ENCODE measurements at regions not wholly inside any gene's neighbourhood (a gene's known extent, or its start where the extent isn't known, plus 50 kb on each side); places are given as distances from the start of the nearest gene placed in this dataset.
"Not testable (repeated sequence)": the region's sequence is repeated elsewhere in the genome, so short reads cannot be mapped to it uniquely, and the experiment has no call there.

DNA sequence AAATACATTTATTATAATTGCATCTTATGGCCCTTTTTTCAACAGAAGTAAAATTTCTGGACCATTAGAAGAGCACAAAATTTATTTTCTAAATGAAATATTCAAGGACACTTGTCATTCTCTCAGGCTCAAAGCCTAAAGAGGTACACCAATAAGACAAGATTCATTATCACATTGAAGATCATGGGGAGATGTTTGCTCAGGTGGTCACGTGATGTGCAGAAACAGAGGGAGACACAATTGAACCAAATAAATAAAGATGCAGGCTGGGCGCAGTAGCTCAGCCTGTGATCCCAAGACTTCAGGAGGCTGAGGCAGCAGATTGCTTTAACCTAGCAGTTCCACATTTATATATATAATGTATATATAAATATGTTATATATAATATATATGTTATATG is 53.2 kb upstream of the TMEM254 start:
- H2BK120ac ChIP-seq (ENCODE audit: low read depth, low read length), result no peak overlapping the region
- no peak overlapping the region for H3K9ac ChIP-seq (ENCODE audit: low read depth, low read length, poor library complexity)
- no peak overlapping the region for H3K4me2 ChIP-seq (ENCODE audit: insufficient read depth, low read length, poor library complexity, severe bottlenecking)
- WGBS, 2 donors (ENCODE audit: extremely low coverage in 2 of 2, insufficient read length in 2 of 2, insufficient replicate concordance in 1 of 2), result no CpG with 5 or more reads among the region's 2 CpGs
- H4K91ac ChIP-seq (ENCODE audit: low read depth, low read length, poor library complexity), result no peak overlapping the region
- no peak overlapping the region for H2AFZ ChIP-seq (ENCODE audit: low read length)
- no peak overlapping the region for H2AK5ac ChIP-seq (ENCODE audit: low read depth, low read length)
- no peak overlapping the region for H3K14ac ChIP-seq (ENCODE audit: low read length)
- no peak overlapping the region for H3K18ac ChIP-seq (ENCODE audit: low read length)
- no peak overlapping the region for H4K8ac ChIP-seq (ENCODE audit: low read depth, low read length)
- H3K27ac ChIP-seq (replicated peaks; ENCODE audit: low read length), result no peak overlapping the region
- H2BK5ac ChIP-seq (ENCODE audit: low read length), result no peak overlapping the region
- H3K4ac ChIP-seq (ENCODE audit: low read length), result no peak overlapping the region
- H2BK15ac ChIP-seq (ENCODE audit: low read length), result no peak overlapping the region
- H2BK12ac ChIP-seq (ENCODE audit: low read length), result no peak overlapping the region
- no peaks in the 10 kb centered on the region for H3K79me1 ChIP-seq (ENCODE audit: low read depth, low read length)
- no peaks in the 10 kb centered on the region for H3K4me1 ChIP-seq (ENCODE audit: control insufficient read depth in 2 of 2, insufficient read depth in 1 of 2, low read depth in 1 of 2, low read length in 2 of 2)
- no peak for DNase-seq (ENCODE audit: low spot score)
- no peaks in the 10 kb centered on the region for H3K36me3 ChIP-seq (replicated peaks in 1 of 2; ENCODE audit: control insufficient read depth in 2 of 2, insufficient read depth in 2 of 2, low read length in 2 of 2)
- H3K4me3 ChIP-seq (ENCODE audit: low read length in 2 of 2), result no peak overlapping the region
- H3K9me3 ChIP-seq (replicated peaks in 1 of 2; ENCODE audit: control insufficient read depth in 2 of 2, insufficient read depth in 1 of 2, low read depth in 1 of 2, low read length in 2 of 2), result no peaks in the 10 kb centered on the region
- no peak overlapping the region for H3K23ac ChIP-seq (ENCODE audit: low read depth, low read length, poor library complexity)
- H3K27me3 ChIP-seq (ENCODE audit: control insufficient read depth in 3 of 3, insufficient read depth in 3 of 3, low read depth in 1 of 3, low read length in 3 of 3), result no peaks in the 10 kb centered on the region

GRCh38 chr10:80022408-80023001 is 56.0 kb upstream of the TMEM254 start:
- not testable (repeated sequence) for H3K9me3 ChIP-seq (replicated peaks in 1 of 2; ENCODE audit: control insufficient read depth in 2 of 2, insufficient read depth in 1 of 2, low read depth in 1 of 2, low read length in 2 of 2); H3K27me3 ChIP-seq (ENCODE audit: control insufficient read depth in 3 of 3, insufficient read depth in 3 of 3, low read depth in 1 of 3, low read length in 3 of 3); H3K36me3 ChIP-seq (replicated peaks in 1 of 2; ENCODE audit: control insufficient read depth in 2 of 2, insufficient read depth in 2 of 2, low read length in 2 of 2); H3K23ac ChIP-seq (ENCODE audit: low read depth, low read length, poor library complexity); H2BK15ac ChIP-seq (ENCODE audit: low read length); H2BK120ac ChIP-seq (ENCODE audit: low read depth, low read length); H2BK5ac ChIP-seq (ENCODE audit: low read length); H3K27ac ChIP-seq (replicated peaks; ENCODE audit: low read length); H3K4me2 ChIP-seq (ENCODE audit: insufficient read depth, low read length, poor library complexity, severe bottlenecking); DNase-seq (ENCODE audit: low spot score); H3K18ac ChIP-seq (ENCODE audit: low read length); H3K4me1 ChIP-seq (ENCODE audit: control insufficient read depth in 2 of 2, insufficient read depth in 1 of 2, low read depth in 1 of 2, low read length in 2 of 2); H4K8ac ChIP-seq (ENCODE audit: low read depth, low read length); H3K79me1 ChIP-seq (ENCODE audit: low read depth, low read length); H4K91ac ChIP-seq (ENCODE audit: low read depth, low read length, poor library complexity); H2AFZ ChIP-seq (ENCODE audit: low read length); H3K4ac ChIP-seq (ENCODE audit: low read length); H3K4me3 ChIP-seq (ENCODE audit: low read length in 2 of 2); H3K9ac ChIP-seq (ENCODE audit: low read depth, low read length, poor library complexity); H3K14ac ChIP-seq (ENCODE audit: low read length)
- Histone ChIP-seq H2AK5ac (ENCODE audit: low read depth, low read length) (peak overlapping the region; percentile 37), H2BK12ac (ENCODE audit: low read length) (peak overlapping the region; percentile 6)
- WGBS, 2 donors (ENCODE audit: extremely low coverage in 2 of 2, insufficient read length in 2 of 2, insufficient replicate concordance in 1 of 2), result no CpG with 5 or more reads among the region's 7 CpGs

DNA sequence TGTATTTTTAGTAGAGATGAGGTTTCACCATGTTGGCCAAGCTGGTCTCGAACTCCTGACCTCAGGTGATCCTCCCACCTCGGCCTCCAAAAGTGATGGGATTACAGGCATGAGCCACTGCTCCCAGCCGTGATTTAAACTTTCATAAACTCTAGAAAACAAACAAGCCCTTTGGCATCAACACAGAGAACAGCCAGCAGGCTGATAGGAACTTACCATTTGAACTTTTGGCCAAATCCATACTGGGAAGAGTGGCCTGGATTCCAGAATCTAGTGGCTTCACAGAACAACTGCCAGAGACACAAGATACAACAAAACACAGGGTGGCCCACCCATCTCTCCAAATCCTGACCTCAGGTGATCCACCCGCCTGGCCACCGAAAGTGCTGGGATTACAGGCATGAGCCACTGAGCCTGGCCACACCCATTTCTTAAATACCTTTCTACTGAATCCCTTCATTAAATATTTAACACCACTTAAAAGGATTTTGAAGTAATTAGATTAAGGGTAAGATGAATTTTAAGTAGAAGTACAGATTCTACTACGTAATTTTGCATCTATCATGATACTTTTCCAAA is 60.0 kb upstream of the TMEM254 start:
- WGBS, 2 donors (ENCODE audit: extremely low coverage in 2 of 2, insufficient read length in 2 of 2, insufficient replicate concordance in 1 of 2), result no CpG with 5 or more reads among the region's 6 CpGs
- H3K23ac ChIP-seq (ENCODE audit: low read depth, low read length, poor library complexity), result not testable (repeated sequence)

DNA sequence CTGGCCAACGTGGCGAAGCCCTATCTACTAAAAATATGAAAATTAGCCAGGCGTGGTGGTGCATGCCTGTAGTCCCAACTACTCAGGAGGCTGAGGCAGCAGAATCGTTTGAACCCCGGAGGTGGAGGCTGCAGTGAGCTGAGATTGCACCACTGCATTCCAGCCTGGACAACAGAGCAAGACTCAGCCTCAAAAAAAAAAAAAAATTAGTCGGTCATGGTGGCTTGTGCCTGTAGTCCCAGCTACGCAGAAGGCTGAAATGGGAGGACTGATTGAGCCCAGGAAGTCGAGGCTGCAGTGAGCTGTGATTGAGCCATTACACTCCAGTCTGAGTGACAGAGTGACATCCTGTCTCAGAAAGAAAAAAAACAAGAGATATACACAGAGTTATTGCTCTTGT is 61.3 kb upstream of the TMEM254 start:
- not testable (repeated sequence) for H3K36me3 ChIP-seq (replicated peaks in 1 of 2; ENCODE audit: control insufficient read depth in 2 of 2, insufficient read depth in 2 of 2, low read length in 2 of 2); H2BK120ac ChIP-seq (ENCODE audit: low read depth, low read length); H3K79me1 ChIP-seq (ENCODE audit: low read depth, low read length); DNase-seq (ENCODE audit: low spot score); H2BK15ac ChIP-seq (ENCODE audit: low read length); H3K23ac ChIP-seq (ENCODE audit: low read depth, low read length, poor library complexity); H2BK5ac ChIP-seq (ENCODE audit: low read length); H2BK12ac ChIP-seq (ENCODE audit: low read length); H3K18ac ChIP-seq (ENCODE audit: low read length); H3K4me1 ChIP-seq (ENCODE audit: control insufficient read depth in 2 of 2, insufficient read depth in 1 of 2, low read depth in 1 of 2, low read length in 2 of 2); H3K4ac ChIP-seq (ENCODE audit: low read length); H3K27ac ChIP-seq (replicated peaks; ENCODE audit: low read length); H2AFZ ChIP-seq (ENCODE audit: low read length); H4K91ac ChIP-seq (ENCODE audit: low read depth, low read length, poor library complexity); H3K14ac ChIP-seq (ENCODE audit: low read length); H2AK5ac ChIP-seq (ENCODE audit: low read depth, low read length); H3K4me3 ChIP-seq (ENCODE audit: low read length in 2 of 2); H3K4me2 ChIP-seq (ENCODE audit: insufficient read depth, low read length, poor library complexity, severe bottlenecking); H3K9me3 ChIP-seq (replicated peaks in 1 of 2; ENCODE audit: control insufficient read depth in 2 of 2, insufficient read depth in 1 of 2, low read depth in 1 of 2, low read length in 2 of 2); H3K27me3 ChIP-seq (ENCODE audit: control insufficient read depth in 3 of 3, insufficient read depth in 3 of 3, low read depth in 1 of 3, low read length in 3 of 3); H3K9ac ChIP-seq (ENCODE audit: low read depth, low read length, poor library complexity); H4K8ac ChIP-seq (ENCODE audit: low read depth, low read length)
- WGBS, 2 donors (ENCODE audit: extremely low coverage in 2 of 2, insufficient read length in 2 of 2, insufficient replicate concordance in 1 of 2), result no CpG with 5 or more reads among the region's 8 CpGs

More for the DNA sequence above, 60.0 kb upstream of the TMEM254 start:
- H3K14ac ChIP-seq (ENCODE audit: low read length); H3K9me3 ChIP-seq (replicated peaks in 1 of 2; ENCODE audit: control insufficient read depth in 2 of 2, insufficient read depth in 1 of 2, low read depth in 1 of 2, low read length in 2 of 2); H3K18ac ChIP-seq (ENCODE audit: low read length); H3K4me3 ChIP-seq (ENCODE audit: low read length in 2 of 2); H4K8ac ChIP-seq (ENCODE audit: low read depth, low read length); H2BK120ac ChIP-seq (ENCODE audit: low read depth, low read length); H2BK5ac ChIP-seq (ENCODE audit: low read length); H3K27me3 ChIP-seq (ENCODE audit: control insufficient read depth in 3 of 3, insufficient read depth in 3 of 3, low read depth in 1 of 3, low read length in 3 of 3); H3K4me1 ChIP-seq (ENCODE audit: control insufficient read depth in 2 of 2, insufficient read depth in 1 of 2, low read depth in 1 of 2, low read length in 2 of 2); H3K36me3 ChIP-seq (replicated peaks in 1 of 2; ENCODE audit: control insufficient read depth in 2 of 2, insufficient read depth in 2 of 2, low read length in 2 of 2); H3K27ac ChIP-seq (replicated peaks; ENCODE audit: low read length); H3K4ac ChIP-seq (ENCODE audit: low read length); H4K91ac ChIP-seq (ENCODE audit: low read depth, low read length, poor library complexity); H2AK5ac ChIP-seq (ENCODE audit: low read depth, low read length); H2BK12ac ChIP-seq (ENCODE audit: low read length); DNase-seq (ENCODE audit: low spot score); H2BK15ac ChIP-seq (ENCODE audit: low read length); H3K79me1 ChIP-seq (ENCODE audit: low read depth, low read length); H3K4me2 ChIP-seq (ENCODE audit: insufficient read depth, low read length, poor library complexity, severe bottlenecking); H3K9ac ChIP-seq (ENCODE audit: low read depth, low read length, poor library complexity); H2AFZ ChIP-seq (ENCODE audit: low read length): not testable (repeated sequence)
